ENCODE measurements at regions not wholly inside any gene's neighbourhood (a gene's known extent, or its start where the extent isn't known, plus 50 kb on each side); places are given as distances from the start of the nearest gene placed in this dataset.

DNA sequence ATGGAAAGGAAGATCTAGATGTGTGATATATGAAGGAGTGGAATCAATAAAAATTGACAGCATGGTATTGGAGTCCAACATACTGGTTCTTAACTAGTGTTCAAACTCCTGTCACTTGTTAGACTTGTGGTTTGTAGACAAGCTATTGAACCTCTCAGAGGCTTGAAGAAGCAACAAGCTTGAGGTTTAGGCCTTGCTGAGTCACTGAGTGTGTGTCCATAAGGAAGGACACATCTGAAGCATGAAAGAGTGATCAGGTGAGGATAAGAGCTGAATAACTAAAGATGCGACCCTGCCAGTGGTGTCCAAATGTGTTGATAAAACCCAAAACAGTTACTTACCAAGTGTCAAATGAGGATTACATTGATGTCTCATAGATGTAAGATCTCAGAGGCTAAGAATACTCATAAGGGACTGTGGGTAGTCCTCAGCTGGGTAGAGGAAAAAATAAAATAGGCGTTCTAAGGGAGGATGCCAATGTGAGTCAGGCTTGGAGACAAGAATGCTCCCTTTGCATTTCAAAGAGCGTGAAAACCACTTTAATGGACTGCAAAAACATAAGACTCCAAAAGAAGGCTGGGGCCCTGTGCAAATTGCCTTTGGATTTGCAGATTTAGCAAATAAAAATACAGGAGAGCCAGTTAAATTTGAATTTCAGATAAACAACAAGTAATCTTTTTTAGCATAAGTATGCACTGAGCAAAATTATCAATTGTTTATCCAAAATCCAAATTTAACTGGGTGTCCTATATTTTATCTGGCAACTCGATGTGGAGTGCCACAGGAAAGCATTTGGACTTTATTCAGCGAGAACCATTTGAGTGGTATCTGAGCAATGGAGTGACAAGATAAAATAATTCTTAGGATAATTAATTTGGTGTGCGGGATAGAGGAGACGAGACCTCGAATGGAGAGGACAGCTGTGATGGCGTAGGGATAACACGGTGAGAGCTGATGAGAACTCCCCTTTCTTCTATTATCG, 757.3 kb upstream of the WWC1 start (continued):
- TF ChIP-seq, protein P1, sequence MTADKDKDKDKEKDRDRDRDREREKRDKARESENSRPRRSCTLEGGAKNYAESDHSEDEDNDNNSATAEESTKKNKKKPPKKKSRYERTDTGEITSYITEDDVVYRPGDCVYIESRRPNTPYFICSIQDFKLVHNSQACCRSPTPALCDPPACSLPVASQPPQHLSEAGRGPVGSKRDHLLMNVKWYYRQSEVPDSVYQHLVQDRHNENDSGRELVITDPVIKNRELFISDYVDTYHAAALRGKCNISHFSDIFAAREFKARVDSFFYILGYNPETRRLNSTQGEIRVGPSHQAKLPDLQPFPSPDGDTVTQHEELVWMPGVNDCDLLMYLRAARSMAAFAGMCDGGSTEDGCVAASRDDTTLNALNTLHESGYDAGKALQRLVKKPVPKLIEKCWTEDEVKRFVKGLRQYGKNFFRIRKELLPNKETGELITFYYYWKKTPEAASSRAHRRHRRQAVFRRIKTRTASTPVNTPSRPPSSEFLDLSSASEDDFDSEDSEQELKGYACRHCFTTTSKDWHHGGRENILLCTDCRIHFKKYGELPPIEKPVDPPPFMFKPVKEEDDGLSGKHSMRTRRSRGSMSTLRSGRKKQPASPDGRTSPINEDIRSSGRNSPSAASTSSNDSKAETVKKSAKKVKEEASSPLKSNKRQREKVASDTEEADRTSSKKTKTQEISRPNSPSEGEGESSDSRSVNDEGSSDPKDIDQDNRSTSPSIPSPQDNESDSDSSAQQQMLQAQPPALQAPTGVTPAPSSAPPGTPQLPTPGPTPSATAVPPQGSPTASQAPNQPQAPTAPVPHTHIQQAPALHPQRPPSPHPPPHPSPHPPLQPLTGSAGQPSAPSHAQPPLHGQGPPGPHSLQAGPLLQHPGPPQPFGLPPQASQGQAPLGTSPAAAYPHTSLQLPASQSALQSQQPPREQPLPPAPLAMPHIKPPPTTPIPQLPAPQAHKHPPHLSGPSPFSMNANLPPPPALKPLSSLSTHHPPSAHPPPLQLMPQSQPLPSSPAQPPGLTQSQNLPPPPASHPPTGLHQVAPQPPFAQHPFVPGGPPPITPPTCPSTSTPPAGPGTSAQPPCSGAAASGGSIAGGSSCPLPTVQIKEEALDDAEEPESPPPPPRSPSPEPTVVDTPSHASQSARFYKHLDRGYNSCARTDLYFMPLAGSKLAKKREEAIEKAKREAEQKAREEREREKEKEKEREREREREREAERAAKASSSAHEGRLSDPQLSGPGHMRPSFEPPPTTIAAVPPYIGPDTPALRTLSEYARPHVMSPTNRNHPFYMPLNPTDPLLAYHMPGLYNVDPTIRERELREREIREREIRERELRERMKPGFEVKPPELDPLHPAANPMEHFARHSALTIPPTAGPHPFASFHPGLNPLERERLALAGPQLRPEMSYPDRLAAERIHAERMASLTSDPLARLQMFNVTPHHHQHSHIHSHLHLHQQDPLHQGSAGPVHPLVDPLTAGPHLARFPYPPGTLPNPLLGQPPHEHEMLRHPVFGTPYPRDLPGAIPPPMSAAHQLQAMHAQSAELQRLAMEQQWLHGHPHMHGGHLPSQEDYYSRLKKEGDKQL (CRISPR knock-in tag; IDR thresholded peaks at IDR 0.05; ENCODE audit: low read depth) = no peak
- TF ChIP-seq NFATC3 (CRISPR knock-in tag; IDR thresholded peaks at IDR 0.05) = no peak

DNA sequence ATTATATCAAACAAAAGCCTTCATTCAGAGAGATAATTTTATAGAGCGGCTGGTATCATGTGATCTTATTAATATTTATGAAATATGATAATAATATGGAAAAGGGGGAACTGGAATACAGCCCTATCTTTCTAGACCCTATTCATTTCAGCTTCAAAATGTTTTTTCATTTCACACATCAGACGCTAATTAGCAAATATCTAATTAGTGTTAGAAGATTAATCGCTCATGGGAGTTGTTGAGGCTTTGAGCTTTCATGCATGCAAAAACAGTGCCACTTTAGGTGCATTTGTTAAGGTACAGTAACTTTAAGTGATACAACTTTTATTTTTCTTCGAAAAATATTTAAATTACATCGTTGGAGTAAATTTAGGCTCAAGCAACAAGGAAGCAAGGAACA, 751.7 kb upstream of the WWC1 start:
- no peak for FAIRE-seq
- no peak overlapping the region for H3K27ac ChIP-seq (ENCODE audit: extremely low read length, insufficient read depth, low read length)
- no peaks in the 10 kb centered on the region for H4K20me1 ChIP-seq (ENCODE audit: insufficient read depth, low read length)
- H3K79me2 ChIP-seq (ENCODE audit: insufficient read depth, low read length) = no peaks in the 10 kb centered on the region
- H3K27me3 ChIP-seq (ENCODE audit: control insufficient read depth in 1 of 2, insufficient read depth in 2 of 2, low read length in 2 of 2) = no peaks in the 10 kb centered on the region
- ATAC-seq = no peak
- no peak overlapping the region for H3K4me3 ChIP-seq (replicated peaks in 1 of 3; ENCODE audit: insufficient read depth in 1 of 3, low read depth in 2 of 3, low read length in 3 of 3)
- H3K9ac ChIP-seq (ENCODE audit: insufficient read depth, low read depth, low read length) = no peak overlapping the region
- no peaks in the 10 kb centered on the region for H3K9me3 ChIP-seq (ENCODE audit: low read length)
- WGBS (ENCODE audit: low lambda C conversion rate) = 10% methylated on average over 5 of the region's 5 CpGs
- ChIA-PET CTCF (ENCODE audit: low intra/inter-chr PET ratio, low total read pairs) (no interaction called here), POLR2A (no interaction called here)
- no peak overlapping the region for H3K4me2 ChIP-seq (ENCODE audit: low read depth, low read length)
- no peak for DNase-seq (ENCODE audit: low spot score)
- no TSS peak for BruUV-seq (replicated peaks)
- no peaks in the 10 kb centered on the region for H3K36me3 ChIP-seq (replicated peaks in 1 of 2; ENCODE audit: control insufficient read depth in 1 of 2, insufficient read depth in 2 of 2, low read length in 2 of 2)
- intact Hi-C loops (cut with micrococcal nuclease; ENCODE audit: unreplicated experiment) = no loop called here
- no peaks in the 10 kb centered on the region for H3K4me1 ChIP-seq (ENCODE audit: insufficient read depth, low read length)
- H2AFZ ChIP-seq (ENCODE audit: low read length) = no peak overlapping the region
- in situ Hi-C loops (cut with HindIII; ENCODE audit: extremely low pct_ligation_motif_present, low pct_unique_long_range_greater_than_20kb) = no loop called here
- TF ChIP-seq PLRG1 (conservative IDR thresholded peaks at IDR 0.05) (no peak), ISX (CRISPR knock-in tag; conservative IDR thresholded peaks at IDR 0.05) (no peak), ZNF672 (CRISPR knock-in tag; IDR thresholded peaks at IDR 0.05) (no peak), ARHGAP35 (CRISPR knock-in tag; IDR thresholded peaks at IDR 0.05; ENCODE audit: borderline replicate concordance) (no peak), PAWR (CRISPR knock-in tag; IDR thresholded peaks at IDR 0.05; ENCODE audit: borderline replicate concordance) (no peak), ZNF12 (CRISPR knock-in tag; IDR thresholded peaks at IDR 0.05) (no peak)
- TF ChIP-seq, protein P2, sequence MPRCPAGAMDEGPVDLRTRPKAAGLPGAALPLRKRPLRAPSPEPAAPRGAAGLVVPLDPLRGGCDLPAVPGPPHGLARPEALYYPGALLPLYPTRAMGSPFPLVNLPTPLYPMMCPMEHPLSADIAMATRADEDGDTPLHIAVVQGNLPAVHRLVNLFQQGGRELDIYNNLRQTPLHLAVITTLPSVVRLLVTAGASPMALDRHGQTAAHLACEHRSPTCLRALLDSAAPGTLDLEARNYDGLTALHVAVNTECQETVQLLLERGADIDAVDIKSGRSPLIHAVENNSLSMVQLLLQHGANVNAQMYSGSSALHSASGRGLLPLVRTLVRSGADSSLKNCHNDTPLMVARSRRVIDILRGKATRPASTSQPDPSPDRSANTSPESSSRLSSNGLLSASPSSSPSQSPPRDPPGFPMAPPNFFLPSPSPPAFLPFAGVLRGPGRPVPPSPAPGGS (CRISPR knock-in tag; IDR thresholded peaks at IDR 0.05) = no peak
- TF ChIP-seq, protein P3, sequence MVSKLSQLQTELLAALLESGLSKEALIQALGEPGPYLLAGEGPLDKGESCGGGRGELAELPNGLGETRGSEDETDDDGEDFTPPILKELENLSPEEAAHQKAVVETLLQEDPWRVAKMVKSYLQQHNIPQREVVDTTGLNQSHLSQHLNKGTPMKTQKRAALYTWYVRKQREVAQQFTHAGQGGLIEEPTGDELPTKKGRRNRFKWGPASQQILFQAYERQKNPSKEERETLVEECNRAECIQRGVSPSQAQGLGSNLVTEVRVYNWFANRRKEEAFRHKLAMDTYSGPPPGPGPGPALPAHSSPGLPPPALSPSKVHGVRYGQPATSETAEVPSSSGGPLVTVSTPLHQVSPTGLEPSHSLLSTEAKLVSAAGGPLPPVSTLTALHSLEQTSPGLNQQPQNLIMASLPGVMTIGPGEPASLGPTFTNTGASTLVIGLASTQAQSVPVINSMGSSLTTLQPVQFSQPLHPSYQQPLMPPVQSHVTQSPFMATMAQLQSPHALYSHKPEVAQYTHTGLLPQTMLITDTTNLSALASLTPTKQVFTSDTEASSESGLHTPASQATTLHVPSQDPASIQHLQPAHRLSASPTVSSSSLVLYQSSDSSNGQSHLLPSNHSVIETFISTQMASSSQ (IDR thresholded peaks at IDR 0.05; ENCODE audit: low read depth) = no peak
- TF ChIP-seq, protein P3 (CRISPR knock-in tag; IDR thresholded peaks at IDR 0.05; ENCODE audit: borderline replicate concordance) = no peak
